Effector memory CD8-positive, alpha-beta T cell (primary cell): ENCODE measurements at regions not wholly inside any gene's neighbourhood (a gene's known extent, or its start where the extent isn't known, plus 50 kb on each side); places are given as distances from the start of the nearest gene placed in this dataset.
A peak's percentile ranks its signal among the peaks of the same experiment; 100 is the strongest.

Experiments
- ATAC-seq: fragments of 150-1000 bp; cut with Tn5 transposase; replicated peaks from 2 replicates; pipeline ENCODE4 v1.10.0; 2021; ENCODE audit warnings: mild to moderate bottlenecking, moderate library complexity
- DNase-seq, 3 experiments: peaks; one replicate each; pipeline ENCODE4 v3.0.0; 2021
- H3K27ac Mint-ChIP-seq, 2 donors: one replicate each; pipeline ENCODE4 v1.8.0; 2022; ENCODE audit warnings: mild to moderate bottlenecking in 2 of 2, mixed read lengths in 2 of 2, moderate library complexity in 2 of 2
- H3K27me3 Mint-ChIP-seq, 2 donors: one replicate each; pipeline ENCODE4 v1.8.0; 2022; ENCODE audit warnings: mixed read lengths in 2 of 2
- H3K36me3 Mint-ChIP-seq: one replicate; pipeline ENCODE4 v1.8.0; 2022; ENCODE audit warnings: mild to moderate bottlenecking, moderate library complexity, mixed read lengths; ENCODE audit not compliant: insufficient read depth
- H3K4me1 Mint-ChIP-seq, 2 donors: one replicate each; pipeline ENCODE4 v1.8.0; 2022; ENCODE audit warnings: low read depth in 2 of 2, mixed read lengths in 2 of 2
- H3K4me3 Mint-ChIP-seq, 2 donors: one replicate each; pipeline ENCODE4 v1.8.0; 2022; ENCODE audit warnings: mild to moderate bottlenecking in 2 of 2, mixed read lengths in 2 of 2, moderate library complexity in 2 of 2
- H3K9me3 Mint-ChIP-seq, 2 donors: one replicate each; pipeline ENCODE4 v1.8.0; 2022; ENCODE audit warnings: mixed read lengths in 2 of 2

DNA sequence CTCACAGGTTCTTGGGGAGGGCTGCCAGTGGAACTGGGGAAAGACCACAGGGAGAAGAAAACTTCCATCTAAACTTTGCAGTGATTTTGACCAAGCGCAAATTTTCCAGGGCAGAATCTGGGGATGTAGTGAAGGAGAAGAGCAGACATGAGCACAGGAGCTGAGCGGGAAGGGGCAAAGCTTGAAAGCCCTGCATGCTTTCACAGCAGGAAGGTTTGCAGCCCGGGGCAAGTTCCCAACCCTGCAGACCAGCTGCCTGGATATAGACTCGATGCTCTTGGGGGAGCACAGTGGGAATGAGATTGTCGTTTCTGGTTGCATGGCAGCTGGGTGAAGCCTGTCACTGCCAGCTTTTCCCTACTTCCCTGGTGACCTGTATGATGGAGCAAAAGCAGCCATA lies 276.8 kb upstream of the RORB start:
- no peaks in the 10 kb centered on the region for H3K27me3 Mint-ChIP-seq
- H3K27ac Mint-ChIP-seq, result no peak overlapping the region
- no peaks in the 10 kb centered on the region for H3K36me3 Mint-ChIP-seq
- H3K4me3 Mint-ChIP-seq, result no peak overlapping the region
- no peaks in the 10 kb centered on the region for H3K4me1 Mint-ChIP-seq
- ATAC-seq (no peak), DNase-seq (no peak)
- H3K9me3 Mint-ChIP-seq, result peaks cover 6 to 7% of the 10 kb centered on the region in 2 donors

DNA sequence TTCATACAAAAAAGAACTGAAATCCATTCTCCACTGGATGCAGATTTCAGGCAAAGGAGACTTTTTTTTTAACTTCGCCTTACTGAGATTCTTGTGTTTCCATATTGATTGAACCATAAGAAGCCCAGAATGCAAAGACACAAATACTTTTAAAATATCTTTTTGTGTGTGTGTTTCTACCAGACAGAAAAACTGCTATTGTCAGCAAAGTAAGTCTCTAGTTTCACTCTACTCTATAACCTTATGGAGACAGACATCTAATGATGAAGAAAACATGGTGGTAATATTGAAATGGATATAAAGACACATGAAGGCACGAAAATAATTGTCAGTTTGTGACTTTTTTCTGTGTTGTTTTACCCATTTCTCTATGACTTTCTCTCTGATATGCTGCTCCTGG lies 260.3 kb upstream of the RORB start:
- Mint-ChIP-seq H3K9me3 (peaks cover 8 to 10% of the 10 kb centered on the region in 2 donors), H3K4me3 (no peak overlapping the region), H3K27ac (no peak overlapping the region), H3K36me3 (no peaks in the 10 kb centered on the region), H3K4me1 (no peaks in the 10 kb centered on the region), H3K27me3 (no peaks in the 10 kb centered on the region)
- DNase-seq (no peak), ATAC-seq (no peak)

DNA sequence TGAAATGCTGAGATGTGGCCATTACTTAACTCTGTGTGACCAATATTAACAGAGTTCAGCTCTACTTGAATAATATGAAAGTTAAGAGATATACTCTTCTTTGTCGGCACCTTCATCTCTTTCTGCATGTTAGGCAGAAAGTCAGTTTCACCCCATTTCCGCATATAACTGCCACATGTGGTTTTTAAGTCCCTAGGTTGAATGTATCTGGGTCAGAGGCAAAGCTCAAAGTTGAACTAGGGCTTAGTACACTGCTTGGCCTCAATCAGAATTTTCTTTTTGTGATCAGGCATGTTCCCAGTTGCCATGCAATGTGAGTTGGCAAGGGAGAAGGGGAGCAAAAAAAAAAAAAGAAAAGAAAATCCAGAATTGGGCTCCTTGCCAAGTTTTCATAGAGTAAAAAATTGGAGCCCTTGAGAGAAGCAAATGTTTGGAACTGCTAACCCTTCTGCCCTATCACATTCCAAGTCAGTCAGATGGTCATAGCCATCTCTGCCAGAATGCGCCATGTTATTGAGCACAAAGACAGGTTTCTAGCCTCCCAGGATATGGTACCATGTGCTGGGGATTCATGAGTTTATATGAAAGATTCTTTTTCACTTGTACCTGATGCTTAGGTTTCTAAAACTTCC lies 251.2 kb upstream of the RORB start:
- H3K27me3 Mint-ChIP-seq, result no peaks in the 10 kb centered on the region
- ATAC-seq, result peak; percentile 99
- no peaks in the 10 kb centered on the region for H3K36me3 Mint-ChIP-seq
- H3K27ac Mint-ChIP-seq, result peak overlapping the region in 1 of 2 donors; percentile 35
- H3K4me3 Mint-ChIP-seq, result peak overlapping the region in 1 of 2 donors; percentile 25
- H3K4me1 Mint-ChIP-seq, result no peaks in the 10 kb centered on the region
- no peak for DNase-seq
- peaks cover 0 to 11% of the 10 kb centered on the region in 2 donors for H3K9me3 Mint-ChIP-seq

DNA sequence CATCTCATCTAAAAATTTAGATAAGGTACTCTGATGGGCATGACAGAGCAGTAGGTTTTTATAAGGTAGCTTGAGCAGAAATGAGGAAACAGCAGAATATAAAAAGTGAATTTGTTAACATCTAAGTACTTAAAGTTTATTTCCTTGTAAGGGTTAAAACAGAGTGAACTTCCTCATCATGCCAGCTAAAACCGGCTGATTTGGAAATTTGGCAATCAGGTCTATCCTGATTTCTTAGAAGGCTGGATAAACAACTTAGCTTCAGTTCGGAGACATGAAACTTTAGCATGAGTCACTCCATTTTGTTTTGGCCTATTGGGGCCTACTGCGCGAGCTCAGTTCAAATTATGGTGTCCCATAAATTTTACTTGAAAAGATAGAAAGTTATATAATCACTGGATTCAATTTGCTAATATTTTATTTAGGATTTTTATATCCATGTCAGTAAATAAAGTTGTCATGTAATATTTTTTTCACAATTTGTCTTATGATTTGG lies 241.6 kb upstream of the RORB start:
- Mint-ChIP-seq H3K9me3 (no peaks in the 10 kb centered on the region), H3K4me1 (no peaks in the 10 kb centered on the region), H3K27me3 (no peaks in the 10 kb centered on the region), H3K36me3 (peaks cover 4% of the 10 kb centered on the region), H3K27ac (no peak overlapping the region), H3K4me3 (no peak overlapping the region)
- DNase-seq (no peak), ATAC-seq (no peak)

DNA sequence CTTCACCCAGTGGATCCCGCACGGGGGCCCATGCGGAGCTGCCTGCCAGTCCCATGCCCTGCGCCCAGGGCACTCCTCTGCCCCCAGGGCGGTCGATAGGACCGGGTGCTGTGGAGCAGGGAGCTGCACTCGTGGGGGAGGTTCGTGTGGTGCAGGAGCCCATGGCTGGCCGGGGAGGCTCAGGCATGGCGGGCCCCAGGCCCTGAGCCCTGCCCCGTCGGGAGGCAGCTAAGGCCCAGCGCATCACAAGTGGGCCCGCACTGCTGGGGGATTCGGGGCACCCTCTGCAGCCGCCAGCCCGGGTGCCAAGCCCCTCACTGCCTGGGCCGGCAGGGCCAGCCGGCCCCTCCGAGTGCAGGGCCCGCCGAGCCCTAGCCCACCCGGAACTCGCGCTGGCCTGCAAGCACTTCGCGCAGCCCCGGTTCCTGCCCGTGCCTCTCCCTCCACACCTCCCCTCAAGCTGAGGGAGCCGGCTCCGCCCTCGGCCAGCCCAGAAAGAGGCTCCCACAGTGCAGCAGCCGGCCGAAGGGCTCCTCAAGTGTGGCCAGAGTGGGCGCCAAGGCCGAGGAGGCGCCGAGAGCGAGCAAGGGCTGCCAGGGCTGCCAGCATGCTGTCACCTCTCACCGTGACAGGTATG lies 221.1 kb upstream of the RORB start:
- H3K36me3 Mint-ChIP-seq, result peaks cover 3% of the 10 kb centered on the region
- peaks cover 11 to 14% of the 10 kb centered on the region in 2 donors for H3K9me3 Mint-ChIP-seq
- DNase-seq (no peak), ATAC-seq (no peak)
- H3K27me3 Mint-ChIP-seq, result no peaks in the 10 kb centered on the region
- H3K4me3 Mint-ChIP-seq, result no peak overlapping the region
- H3K4me1 Mint-ChIP-seq, result peaks cover 0 to 2% of the 10 kb centered on the region in 2 donors
- no peak overlapping the region for H3K27ac Mint-ChIP-seq

DNA sequence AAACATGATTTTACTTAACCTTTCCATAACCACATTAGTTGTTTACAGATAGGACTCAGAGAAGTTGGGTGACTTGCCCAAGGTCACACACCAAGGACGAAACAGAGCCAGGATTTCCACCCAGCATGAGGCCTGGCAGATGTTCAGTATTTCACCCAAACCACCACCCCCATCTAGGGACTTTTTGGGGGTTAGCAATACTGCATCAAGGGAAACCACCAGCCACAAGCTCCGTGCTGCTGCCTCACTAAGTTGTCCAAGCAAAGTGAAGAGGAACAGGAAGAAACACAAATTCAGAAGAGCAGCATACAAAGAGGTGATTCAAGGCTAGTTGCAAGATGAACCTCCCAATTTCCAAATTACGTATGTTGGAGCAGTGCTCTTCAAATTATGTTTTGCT lies 219.6 kb upstream of the RORB start:
- Mint-ChIP-seq H3K4me3 (no peak overlapping the region), H3K27ac (peak overlapping the region in 1 of 2 donors; percentile 29), H3K27me3 (no peaks in the 10 kb centered on the region), H3K9me3 (peaks cover 11% of the 10 kb centered on the region in 2 donors), H3K4me1 (peaks cover 0 to 2% of the 10 kb centered on the region in 2 donors), H3K36me3 (peaks cover 3% of the 10 kb centered on the region)
- DNase-seq, result peak in 2 of 3 experiments; percentile 14 to 17
- ATAC-seq, result peak; percentile 98

DNA sequence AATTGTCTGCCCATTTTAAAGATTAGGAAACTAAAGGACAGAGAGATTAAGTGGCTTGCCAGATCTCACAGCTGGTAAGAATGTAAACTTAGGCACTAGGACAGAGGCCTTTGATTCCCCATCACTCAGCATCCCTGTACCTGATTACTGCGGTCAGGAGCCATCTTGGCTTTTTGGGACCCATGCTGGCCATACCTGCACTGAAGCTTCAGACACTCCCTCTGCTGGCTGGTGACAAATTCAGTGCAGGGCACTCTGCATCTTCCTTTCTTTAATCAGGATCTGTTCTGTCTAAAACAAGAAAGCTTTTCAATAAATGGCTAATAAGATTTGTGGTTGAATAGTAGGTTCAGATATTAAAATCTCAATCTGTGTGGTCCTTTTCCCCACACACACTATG lies 215.5 kb upstream of the RORB start:
- ATAC-seq, result no peak
- peaks cover 0 to 2% of the 10 kb centered on the region in 2 donors for H3K9me3 Mint-ChIP-seq
- no peak for DNase-seq
- H3K4me1 Mint-ChIP-seq, result peaks cover 0 to 2% of the 10 kb centered on the region in 2 donors
- peaks cover 3% of the 10 kb centered on the region for H3K36me3 Mint-ChIP-seq
- no peak overlapping the region for H3K27ac Mint-ChIP-seq
- H3K4me3 Mint-ChIP-seq, result no peak overlapping the region
- H3K27me3 Mint-ChIP-seq, result no peaks in the 10 kb centered on the region

DNA sequence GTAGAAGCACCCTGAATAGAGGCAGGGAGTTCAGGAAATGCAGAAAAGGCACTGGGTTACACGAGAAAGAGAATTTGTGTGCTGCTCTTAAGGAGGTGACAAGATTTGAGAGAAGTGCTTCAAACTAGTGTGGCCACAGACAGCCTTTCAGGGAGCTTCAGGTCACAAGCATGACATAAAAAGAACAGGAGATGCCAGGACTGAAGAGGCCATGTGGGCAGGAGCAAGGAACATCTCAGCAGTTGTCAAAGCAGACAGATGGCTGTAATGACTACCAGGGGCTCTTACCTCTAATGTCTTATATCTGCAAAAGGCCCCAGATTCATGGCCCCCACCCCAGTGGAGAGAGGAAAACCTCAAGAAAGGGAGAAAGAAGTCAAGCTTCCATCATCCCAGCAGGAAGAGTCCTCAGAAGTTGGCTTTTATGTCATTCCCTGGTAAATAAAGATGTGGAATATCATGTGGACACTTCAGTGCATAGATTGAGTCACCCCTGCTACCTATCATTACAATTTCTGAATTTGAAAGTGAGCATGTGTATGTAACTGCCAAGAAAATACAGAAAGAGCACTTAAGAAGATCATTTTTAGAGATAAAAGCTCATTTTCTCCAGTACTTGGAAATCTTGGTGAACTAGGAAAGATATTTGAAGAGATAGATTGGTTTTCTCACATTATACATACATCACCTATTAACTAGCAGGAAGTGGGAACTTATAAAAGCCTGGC lies 214.4 kb upstream of the RORB start:
- peaks cover 3% of the 10 kb centered on the region for H3K36me3 Mint-ChIP-seq
- no peaks in the 10 kb centered on the region for H3K27me3 Mint-ChIP-seq
- no peak for ATAC-seq
- DNase-seq, result no peak
- H3K9me3 Mint-ChIP-seq, result peaks cover 4 to 6% of the 10 kb centered on the region in 2 donors
- H3K27ac Mint-ChIP-seq, result no peak overlapping the region
- H3K4me3 Mint-ChIP-seq, result no peak overlapping the region
- H3K4me1 Mint-ChIP-seq, result no peaks in the 10 kb centered on the region

DNA sequence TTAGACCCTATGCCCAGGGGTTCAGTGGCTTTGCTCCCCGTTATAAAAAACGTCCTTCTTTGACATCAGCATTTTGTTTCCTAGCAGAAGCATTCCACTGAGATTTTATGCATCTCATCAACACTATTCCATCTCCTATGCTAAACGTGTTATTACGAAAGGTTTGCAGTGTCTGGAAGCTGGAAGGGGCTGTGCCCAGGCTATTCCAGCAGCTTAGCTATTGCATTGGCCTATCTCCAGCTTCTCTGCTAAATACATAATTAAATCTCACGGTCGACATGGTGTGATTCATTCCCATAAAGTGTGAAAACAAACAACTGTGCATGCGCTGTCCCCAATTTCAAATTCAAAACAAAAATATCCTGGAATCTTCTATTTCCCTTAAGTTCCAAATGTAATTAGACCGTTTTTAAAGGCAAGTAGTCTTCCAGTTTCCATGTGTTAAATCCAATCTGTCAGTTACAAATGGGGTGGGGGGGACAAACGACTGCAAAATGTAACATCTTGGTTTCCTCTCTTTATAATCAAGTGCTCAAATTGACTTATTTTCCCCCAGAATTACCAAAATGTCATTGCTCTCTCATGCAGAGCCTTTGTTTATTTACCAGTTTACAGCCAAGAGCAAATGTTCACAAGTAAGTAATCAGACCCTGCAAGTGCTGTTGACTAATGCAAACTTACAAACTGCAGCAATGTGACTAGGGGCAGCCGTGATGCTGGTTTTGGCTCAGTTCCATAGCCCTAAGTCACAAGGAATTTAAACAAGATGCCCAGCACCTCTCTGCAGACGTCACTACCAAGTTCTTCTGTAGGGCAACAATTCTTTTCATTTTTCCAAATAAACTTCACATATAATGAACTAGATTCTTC lies 212.3 kb upstream of the RORB start:
- H3K9me3 Mint-ChIP-seq, result peaks cover 4 to 6% of the 10 kb centered on the region in 2 donors
- ATAC-seq (no peak), DNase-seq (no peak)
- H3K27me3 Mint-ChIP-seq, result no peaks in the 10 kb centered on the region
- H3K27ac Mint-ChIP-seq, result no peak overlapping the region
- peaks cover 3% of the 10 kb centered on the region for H3K36me3 Mint-ChIP-seq
- H3K4me1 Mint-ChIP-seq, result no peaks in the 10 kb centered on the region
- H3K4me3 Mint-ChIP-seq, result no peak overlapping the region

DNA sequence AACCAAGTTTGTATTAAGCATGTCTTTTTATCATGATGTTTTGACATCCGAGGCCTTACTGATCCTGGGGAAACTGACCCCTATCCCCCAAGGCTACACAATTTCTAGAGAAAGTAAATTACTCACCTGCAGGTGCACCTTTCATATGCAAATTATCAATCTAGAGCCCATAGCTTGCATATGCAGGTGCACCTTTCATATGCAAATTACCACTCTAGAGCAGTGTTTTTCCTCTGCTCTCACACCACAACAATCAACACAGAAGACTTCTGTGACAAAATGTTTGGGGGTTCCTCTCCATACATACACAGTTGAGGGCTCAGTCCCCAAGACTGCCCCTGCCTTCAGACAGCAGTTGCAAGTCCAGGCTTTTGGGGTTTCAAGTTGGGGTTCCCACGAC lies 203.7 kb upstream of the RORB start:
- Mint-ChIP-seq H3K4me3 (no peak overlapping the region), H3K4me1 (no peaks in the 10 kb centered on the region)
- ATAC-seq, result no peak

DNA sequence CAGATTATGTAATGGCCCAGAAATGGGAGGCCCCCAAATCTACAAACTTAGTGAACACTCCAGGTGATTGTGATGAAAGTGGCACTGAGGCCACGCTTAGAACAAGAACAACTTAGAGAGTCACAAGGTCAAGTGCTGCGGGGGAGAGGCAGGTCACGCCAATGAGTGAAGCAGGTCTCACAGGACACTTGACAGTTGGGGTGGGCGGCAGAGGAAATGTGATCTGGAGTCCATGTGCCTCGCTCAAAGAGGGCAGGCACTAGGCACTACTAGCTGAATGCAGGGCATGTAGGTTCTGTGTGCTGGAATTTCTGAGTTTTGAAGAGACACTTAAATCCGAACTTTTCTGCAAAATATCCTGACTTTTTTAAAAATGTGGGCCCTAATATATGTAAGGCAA lies 193.2 kb upstream of the RORB start:
- DNase-seq (no peak), ATAC-seq (no peak)
- Mint-ChIP-seq H3K27ac (no peak overlapping the region), H3K4me1 (no peaks in the 10 kb centered on the region), H3K4me3 (no peak overlapping the region), H3K27me3 (no peaks in the 10 kb centered on the region), H3K36me3 (no peaks in the 10 kb centered on the region), H3K9me3 (peaks cover 0 to 2% of the 10 kb centered on the region in 2 donors)

More for the DNA sequence above, 203.7 kb upstream of the RORB start:
- no peak overlapping the region for H3K27ac Mint-ChIP-seq
- no peak for DNase-seq
- no peaks in the 10 kb centered on the region for H3K36me3 Mint-ChIP-seq
- H3K27me3 Mint-ChIP-seq, result no peaks in the 10 kb centered on the region
- peaks cover 0 to under 1% of the 10 kb centered on the region in 2 donors for H3K9me3 Mint-ChIP-seq

DNA sequence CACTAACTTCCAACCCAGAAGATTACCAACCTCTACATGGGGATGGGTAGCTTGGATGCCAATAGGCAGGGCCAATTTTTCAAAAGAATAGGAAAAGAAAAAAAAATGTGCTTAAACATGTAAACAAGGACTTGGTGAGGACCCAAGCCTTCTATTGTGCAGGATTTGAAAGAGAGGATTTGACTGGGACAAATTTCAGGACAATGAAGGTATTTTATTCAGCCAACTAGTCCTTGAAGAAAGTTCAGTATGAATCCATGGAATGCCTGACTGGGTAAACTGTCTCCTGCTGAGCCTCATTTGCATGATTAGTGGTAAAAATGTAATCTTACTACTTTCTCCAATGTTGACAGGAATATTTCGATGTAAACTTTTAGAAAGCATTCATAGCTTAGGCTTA lies 192.5 kb upstream of the RORB start:
- DNase-seq (no peak), ATAC-seq (no peak)
- Mint-ChIP-seq H3K4me3 (no peak overlapping the region), H3K9me3 (peaks cover 0 to 2% of the 10 kb centered on the region in 2 donors), H3K4me1 (no peaks in the 10 kb centered on the region), H3K36me3 (no peaks in the 10 kb centered on the region), H3K27ac (no peak overlapping the region), H3K27me3 (no peaks in the 10 kb centered on the region)

DNA sequence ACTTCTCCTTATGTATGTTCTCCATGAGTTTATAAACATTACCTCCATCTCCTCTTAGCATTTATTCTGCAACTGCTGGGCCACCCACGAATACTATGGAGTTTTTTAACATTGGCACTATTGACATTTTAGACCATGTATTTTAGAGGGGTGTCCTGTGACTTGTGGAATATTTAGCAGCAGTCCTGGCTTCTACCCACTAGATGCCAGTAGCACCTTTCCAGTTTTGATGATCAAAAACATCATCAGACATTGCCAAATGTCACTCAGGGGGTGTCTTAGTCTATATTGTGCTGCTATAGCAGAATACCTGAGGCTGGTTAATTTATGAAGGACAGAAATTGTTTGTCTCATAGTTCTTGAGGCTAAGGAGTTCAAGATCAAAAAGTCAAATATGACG lies 187.5 kb upstream of the RORB start:
- H3K9me3 Mint-ChIP-seq, result peaks cover 0 to 7% of the 10 kb centered on the region in 2 donors
- no peak overlapping the region for H3K27ac Mint-ChIP-seq
- ATAC-seq (no peak), DNase-seq (no peak)
- no peaks in the 10 kb centered on the region for H3K27me3 Mint-ChIP-seq
- H3K4me1 Mint-ChIP-seq, result no peaks in the 10 kb centered on the region
- H3K36me3 Mint-ChIP-seq, result no peaks in the 10 kb centered on the region
- H3K4me3 Mint-ChIP-seq, result no peak overlapping the region
